Transverse colon (tissue), 4 donors: ENCODE measurements at regions not wholly inside any gene's neighbourhood (a gene's known extent, or its start where the extent isn't known, plus 50 kb on each side); places are given as distances from the start of the nearest gene placed in this dataset.
"Not testable (repeated sequence)": the region's sequence is repeated elsewhere in the genome, so short reads cannot be mapped to it uniquely, and the experiment has no call there.

Experiments
- DNase-seq: peaks from one replicate; pipeline ENCODE4 v3.0.0-alpha.2; 2019
- H3K27ac ChIP-seq, 4 donors: fragments of 200-600 bp; sonication (generic); 2 replicates each; pipeline ENCODE4 v1.5.1; 2016 to 2018; ENCODE audit warnings: inconsistent platforms in 4 of 4
- H3K27me3 ChIP-seq: fragments of 200-600 bp; sonication (generic); 2 replicates; pipeline ENCODE4 v1.5.1; 2017; ENCODE audit warnings: inconsistent platforms
- H3K36me3 ChIP-seq, 4 donors: fragments of 200-600 bp; sonication (generic); 2 replicates each; pipeline ENCODE4 v1.5.1; 2017 to 2019; ENCODE audit warnings: inconsistent platforms in 4 of 4
- H3K4me1 ChIP-seq, 4 donors: fragments of 200-600 bp; sonication (generic); 2 replicates each; pipeline ENCODE4 v1.5.1; 2017 to 2020; ENCODE audit warnings: inconsistent platforms in 4 of 4
- H3K4me3 ChIP-seq, 4 donors: fragments of 200-600 bp; sonication (generic); 1 replicate in 1 of 4; 2 replicates in 3 of 4; pipeline versions ENCODE4 v1.5.1 to v1.6.1; 2017 to 2019; ENCODE audit warnings: inconsistent platforms in 4 of 4
- H3K9me3 ChIP-seq, 2 donors: fragments of 200-600 bp; sonication (generic); 2 replicates each; pipeline ENCODE4 v1.5.1; 2017 to 2019; ENCODE audit warnings: inconsistent platforms in 2 of 2
- EP300 ChIP-seq: sonication (generic); formaldehyde crosslinking; IDR thresholded peaks from one replicate; pipeline ENCODE4 v1.6.1; 2017; ENCODE audit warnings: antibody characterized with exemption, low read depth
- POLR2A ChIP-seq: fragments of 450-650 bp; IDR thresholded peaks from one replicate; pipeline ENCODE4 v1.6.1; 2016; ENCODE audit warnings: antibody characterized with exemption, mild to moderate bottlenecking, moderate library complexity
- POLR2AphosphoS5 ChIP-seq, 3 donors: sonication (generic); formaldehyde crosslinking; IDR thresholded peaks; one replicate each; pipeline ENCODE4 v1.6.1; 2016; ENCODE audit warnings: antibody characterized with exemption in 3 of 3
- WGBS, 2 donors: methylation state at CpG; one replicate each; pipeline ENCODE4 v1.1.5; 2018; ENCODE audit warnings: low coverage in 1 of 2; 5-methylcytosine and 5-hydroxymethylcytosine counted together
- in situ Hi-C, 4 donors: fragments of 200-750 bp; cut with MboI; loops; one replicate each; pipeline versions ENCODE4 v1.15.0 to v1.15.1; 2017; ENCODE audit warnings: low sequenced_read_pairs in 3 of 4, low pct_ligation_motif_present in 1 of 4, low pct_unique_long_range_greater_than_20kb in 1 of 4
- intact Hi-C: fragments of 100-400 bp; cut with DNase I; formaldehyde crosslinking; loops from one replicate; pipeline ENCODE4 v1.15.1; 2023; ENCODE audit warnings: low total_unique reads
- TF ChIP-seq, protein P1 (sequence below), 5 experiments: fragments of 200-600 bp in 3 of 5; fragments of 450-650 bp in 2 of 5; sonication (generic) in 3 of 5; IDR thresholded peaks; 1 replicate in 2 of 5; 2 replicates in 3 of 5; pipeline ENCODE4 v1.5.1; 2016 to 2017; ENCODE audit warnings: antibody characterized with exemption in 5 of 5, inconsistent platforms in 3 of 5, mild to moderate bottlenecking in 2 of 5, moderate library complexity in 1 of 5

DNA sequence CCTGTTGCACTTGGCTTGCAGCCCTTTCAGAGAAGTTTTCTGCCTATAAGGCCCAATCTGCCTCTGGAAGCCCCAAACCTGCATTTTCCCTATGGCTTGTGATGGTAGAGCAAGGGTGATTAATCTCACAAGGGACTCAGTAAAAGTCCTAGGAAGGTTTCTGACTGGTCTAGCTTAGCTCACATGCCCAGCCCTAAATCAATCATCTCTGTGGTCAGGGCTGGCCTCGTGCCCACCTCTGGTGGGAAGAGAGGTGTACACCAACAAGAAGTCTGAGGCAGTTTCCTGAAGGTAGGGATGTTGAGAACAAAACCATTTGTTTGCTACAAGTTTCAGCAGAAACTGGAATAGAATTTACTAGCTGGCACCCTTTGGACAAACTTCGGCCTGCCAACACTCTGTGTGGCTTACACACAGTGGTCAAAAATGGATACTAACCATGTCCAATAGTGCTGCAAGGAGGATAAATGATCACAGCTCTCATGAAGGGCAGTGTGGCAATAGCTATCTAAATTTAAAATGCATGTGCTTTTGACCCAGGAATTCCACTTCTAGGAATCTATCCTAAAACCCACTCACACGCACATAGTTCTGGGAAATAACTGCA is 96.4 kb downstream of the EN1 start:
- 71 to 80% methylated on average over 2 to 3 of the region's 3 CpGs for WGBS, 2 donors
- Histone ChIP-seq H3K27ac (no peak overlapping the region), H3K4me3 (no peak overlapping the region), H3K27me3 (no peaks in the 10 kb centered on the region), H3K9me3 (no peaks in the 10 kb centered on the region), H3K4me1 (no peaks in the 10 kb centered on the region), H3K36me3 (no peaks in the 10 kb centered on the region)
- no peak for DNase-seq
- in situ Hi-C loops (no loop called here), intact Hi-C loops (no loop called here)
- TF ChIP-seq POLR2AphosphoS5 (IDR thresholded peaks at IDR 0.05) (no peak), EP300 (no peak), POLR2A (no peak)
- TF ChIP-seq, protein P1, sequence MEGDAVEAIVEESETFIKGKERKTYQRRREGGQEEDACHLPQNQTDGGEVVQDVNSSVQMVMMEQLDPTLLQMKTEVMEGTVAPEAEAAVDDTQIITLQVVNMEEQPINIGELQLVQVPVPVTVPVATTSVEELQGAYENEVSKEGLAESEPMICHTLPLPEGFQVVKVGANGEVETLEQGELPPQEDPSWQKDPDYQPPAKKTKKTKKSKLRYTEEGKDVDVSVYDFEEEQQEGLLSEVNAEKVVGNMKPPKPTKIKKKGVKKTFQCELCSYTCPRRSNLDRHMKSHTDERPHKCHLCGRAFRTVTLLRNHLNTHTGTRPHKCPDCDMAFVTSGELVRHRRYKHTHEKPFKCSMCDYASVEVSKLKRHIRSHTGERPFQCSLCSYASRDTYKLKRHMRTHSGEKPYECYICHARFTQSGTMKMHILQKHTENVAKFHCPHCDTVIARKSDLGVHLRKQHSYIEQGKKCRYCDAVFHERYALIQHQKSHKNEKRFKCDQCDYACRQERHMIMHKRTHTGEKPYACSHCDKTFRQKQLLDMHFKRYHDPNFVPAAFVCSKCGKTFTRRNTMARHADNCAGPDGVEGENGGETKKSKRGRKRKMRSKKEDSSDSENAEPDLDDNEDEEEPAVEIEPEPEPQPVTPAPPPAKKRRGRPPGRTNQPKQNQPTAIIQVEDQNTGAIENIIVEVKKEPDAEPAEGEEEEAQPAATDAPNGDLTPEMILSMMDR (IDR thresholded peaks at IDR 0.05): no peak

DNA sequence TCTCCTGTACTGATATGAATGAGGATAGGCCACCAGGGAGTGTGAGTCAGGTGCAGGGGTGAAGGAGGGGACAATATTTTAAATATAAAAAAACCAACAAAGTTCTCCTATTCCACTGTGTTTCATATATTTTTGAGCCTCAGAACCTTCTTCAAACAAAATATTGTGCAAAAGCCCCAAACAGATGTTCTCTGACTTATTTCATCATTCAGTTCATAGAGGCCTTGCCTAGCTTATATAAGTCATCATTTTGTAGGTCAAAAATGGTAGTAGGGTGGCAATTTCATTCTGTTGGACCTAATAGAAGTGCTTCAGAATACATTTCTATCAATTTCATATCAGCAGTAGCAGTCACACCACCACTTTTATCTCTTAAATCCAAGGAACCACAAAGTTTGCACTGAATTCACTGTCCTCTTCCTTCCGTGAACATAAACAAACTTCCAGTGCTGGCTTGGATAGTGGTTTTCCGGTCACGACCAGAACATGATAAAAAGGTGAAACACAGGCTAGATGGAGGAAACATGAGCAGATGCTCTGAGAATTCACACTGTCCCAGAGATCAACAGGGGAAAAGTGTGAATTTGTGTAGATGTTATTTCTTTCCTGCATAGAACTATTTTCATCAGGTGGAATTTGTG is 99.1 kb downstream of the EN1 start:
- no peak overlapping the region for H3K27ac ChIP-seq
- in situ Hi-C loops (no loop called here), intact Hi-C loops (no loop called here)
- peaks cover 0 to 5% of the 10 kb centered on the region in 2 donors for H3K9me3 ChIP-seq
- H3K4me3 ChIP-seq: no peak overlapping the region
- DNase-seq: no peak
- TF ChIP-seq EP300 (no peak), POLR2A (no peak), POLR2AphosphoS5 (IDR thresholded peaks at IDR 0.05) (no peak)
- TF ChIP-seq, protein P1 (IDR thresholded peaks at IDR 0.05): no peak
- 59 to 69% methylated on average over 3 of the region's 3 CpGs for WGBS, 2 donors
- H3K36me3 ChIP-seq: no peaks in the 10 kb centered on the region
- H3K4me1 ChIP-seq: no peaks in the 10 kb centered on the region
- H3K27me3 ChIP-seq: no peaks in the 10 kb centered on the region

DNA sequence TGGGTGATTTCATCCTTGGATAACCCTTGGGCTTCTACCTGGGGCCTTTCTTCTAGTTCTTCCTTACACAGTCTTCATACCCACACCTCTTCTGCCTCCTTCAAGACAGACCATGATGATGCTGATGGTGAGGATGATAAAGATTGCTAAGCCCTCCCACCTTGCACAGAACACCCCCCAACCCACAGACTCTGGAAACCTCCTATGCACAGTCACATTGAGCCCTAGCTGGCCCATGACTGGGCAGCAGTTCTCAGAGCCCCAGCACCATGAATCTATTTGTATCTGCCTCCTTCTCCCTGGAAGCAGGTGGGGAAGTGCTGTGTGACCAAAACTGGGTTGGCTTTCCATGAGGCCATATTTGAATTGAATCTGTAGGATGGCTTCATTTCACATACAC is 99.8 kb downstream of the EN1 start:
- H3K27me3 ChIP-seq: no peaks in the 10 kb centered on the region
- H3K27ac ChIP-seq: no peak overlapping the region
- no peak for DNase-seq
- intact Hi-C loops: no loop called here
- no peak for TF ChIP-seq POLR2AphosphoS5 (IDR thresholded peaks at IDR 0.05)
- TF ChIP-seq EP300: no peak
- TF ChIP-seq, protein P1 (IDR thresholded peaks at IDR 0.05): no peak
- TF ChIP-seq POLR2A: no peak
- no peaks in the 10 kb centered on the region for H3K36me3 ChIP-seq
- in situ Hi-C loops: no loop called here
- no peak overlapping the region for H3K4me3 ChIP-seq
- H3K9me3 ChIP-seq: peaks cover 0 to 5% of the 10 kb centered on the region in 2 donors
- no peaks in the 10 kb centered on the region for H3K4me1 ChIP-seq

DNA sequence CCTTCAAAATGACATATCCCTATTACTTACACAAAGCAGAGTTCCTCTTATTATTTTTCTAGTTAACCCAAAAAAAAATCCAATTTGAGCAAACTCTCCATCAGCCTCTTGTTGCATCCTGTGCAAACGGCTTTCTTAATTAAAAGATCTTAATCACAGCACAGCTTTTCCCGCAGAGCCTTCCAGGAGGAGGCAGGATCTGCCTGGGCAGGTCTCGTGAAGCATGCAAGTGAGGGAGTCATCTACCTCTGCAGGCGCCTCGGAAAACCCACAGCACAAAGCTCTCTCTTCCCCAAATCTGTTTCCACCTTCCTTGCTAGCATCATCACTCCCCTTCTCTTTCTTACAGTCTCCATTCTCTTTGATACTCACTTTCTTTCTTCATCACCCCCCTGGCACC is 100.4 kb downstream of the EN1 start:
- Histone ChIP-seq H3K36me3 (no peaks in the 10 kb centered on the region), H3K9me3 (peaks cover 0 to 5% of the 10 kb centered on the region in 2 donors), H3K27ac (no peak overlapping the region), H3K27me3 (no peaks in the 10 kb centered on the region), H3K4me3 (no peak overlapping the region), H3K4me1 (no peaks in the 10 kb centered on the region)
- TF ChIP-seq POLR2A (no peak), POLR2AphosphoS5 (IDR thresholded peaks at IDR 0.05) (no peak), EP300 (no peak)
- TF ChIP-seq, protein P1 (IDR thresholded peaks at IDR 0.05): no peak
- DNase-seq: no peak
- in situ Hi-C loops (no loop called here), intact Hi-C loops (no loop called here)
- 68 to 78% methylated on average over 3 to 5 of the region's 5 CpGs for WGBS, 2 donors

DNA sequence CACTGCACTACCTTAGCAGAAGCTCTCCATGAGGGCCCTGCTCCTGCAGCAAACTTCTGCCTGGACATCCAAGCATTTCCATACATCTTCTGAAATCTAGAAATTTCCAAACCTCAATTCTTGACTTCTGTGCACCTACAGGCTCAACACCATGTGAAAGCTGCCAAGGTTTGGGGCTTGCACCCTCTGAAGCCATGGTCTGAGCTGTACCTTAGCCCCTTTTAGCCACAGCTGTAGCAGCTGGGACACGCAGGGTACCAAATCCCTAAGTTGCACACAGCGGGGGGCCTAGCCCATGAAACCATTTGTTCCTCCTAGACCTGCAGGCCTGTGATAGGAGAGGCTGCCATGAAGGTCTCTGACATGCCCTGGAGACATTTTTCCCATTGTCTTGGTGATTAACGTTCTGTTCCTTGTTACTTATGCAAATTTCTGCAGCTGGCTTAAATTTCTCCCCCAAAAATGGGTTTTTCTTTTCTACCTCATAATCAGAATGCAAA is 102.7 kb downstream of the EN1 start:
- H3K4me3 ChIP-seq, DNase-seq, H3K9me3 ChIP-seq, intact Hi-C loops, H3K36me3 ChIP-seq, H3K27me3 ChIP-seq, in situ Hi-C loops, H3K4me1 ChIP-seq, H3K27ac ChIP-seq: not testable (repeated sequence)
- 68 to 79% methylated on average over 3 of the region's 3 CpGs for WGBS, 2 donors
